ENCODE measurements at regions not wholly inside any gene's neighbourhood (a gene's known extent, or its start where the extent isn't known, plus 50 kb on each side); places are given as distances from the start of the nearest gene placed in this dataset.

- DNase-seq: no peak
Observed at GRCh38 chr9:82598241-82599039, 464.5 kb downstream of the RASEF start.

- DNase-seq: no peak
Observed at GRCh38 chr9:82599336-82599949, 463.5 kb downstream of the RASEF start.

- DNase-seq: no peak
Observed at GRCh38 chr9:82600536-82601292, 462.2 kb downstream of the RASEF start.

GRCh38 chr9:82601293-82601771 is 461.6 kb downstream of the RASEF start:
- no peak for DNase-seq

GRCh38 chr9:82604947-82605656 is 457.8 kb downstream of the RASEF start:
- no peak for DNase-seq

GRCh38 chr9:82605657-82606031 is 457.3 kb downstream of the RASEF start:
- DNase-seq: no peak

- no peak for DNase-seq
Observed at GRCh38 chr9:82606071-82606470, 456.9 kb downstream of the RASEF start.

GRCh38 chr9:82606492-82607382 is 456.2 kb downstream of the RASEF start:
- DNase-seq: no peak

GRCh38 chr9:82608487-82608886 is 454.5 kb downstream of the RASEF start:
- DNase-seq: no peak

GRCh38 chr9:82612942-82613341 is 450.0 kb downstream of the RASEF start:
- DNase-seq: no peak

GRCh38 chr9:82613498-82613897 is 449.4 kb downstream of the RASEF start:
- DNase-seq: no peak

- no peak for DNase-seq
Observed at GRCh38 chr9:82616545-82616944, 446.4 kb downstream of the RASEF start.

- DNase-seq: peak; percentile 57
Observed at GRCh38 chr9:82621447-82621846, 441.5 kb downstream of the RASEF start.

- no peak for DNase-seq
Observed at GRCh38 chr9:82637368-82637767, 425.6 kb downstream of the RASEF start.

GRCh38 chr9:82645600-82645999 is 417.3 kb downstream of the RASEF start:
- DNase-seq: no peak

- no peak for DNase-seq
Observed at GRCh38 chr9:82650368-82650767, 412.6 kb downstream of the RASEF start.

GRCh38 chr9:82651474-82651873 is 411.5 kb downstream of the RASEF start:
- no peak for DNase-seq

GRCh38 chr9:82665324-82665723 is 397.6 kb downstream of the RASEF start:
- no peak for DNase-seq

GRCh38 chr9:82668689-82669199 is 394.2 kb downstream of the RASEF start:
- no peak for DNase-seq

GRCh38 chr9:82670000-82670399 is 392.9 kb downstream of the RASEF start:
- no peak for DNase-seq

GRCh38 chr9:82670726-82671125 is 392.2 kb downstream of the RASEF start:
- no peak for DNase-seq

- DNase-seq: no peak
Observed at GRCh38 chr9:82673201-82673600, 389.7 kb downstream of the RASEF start.
